ENCODE measurements at regions not wholly inside any gene's neighbourhood (a gene's known extent, or its start where the extent isn't known, plus 50 kb on each side); places are given as distances from the start of the nearest gene placed in this dataset.
"Not testable (repeated sequence)": the region's sequence is repeated elsewhere in the genome, so short reads cannot be mapped to it uniquely, and the experiment has no call there.

DNA sequence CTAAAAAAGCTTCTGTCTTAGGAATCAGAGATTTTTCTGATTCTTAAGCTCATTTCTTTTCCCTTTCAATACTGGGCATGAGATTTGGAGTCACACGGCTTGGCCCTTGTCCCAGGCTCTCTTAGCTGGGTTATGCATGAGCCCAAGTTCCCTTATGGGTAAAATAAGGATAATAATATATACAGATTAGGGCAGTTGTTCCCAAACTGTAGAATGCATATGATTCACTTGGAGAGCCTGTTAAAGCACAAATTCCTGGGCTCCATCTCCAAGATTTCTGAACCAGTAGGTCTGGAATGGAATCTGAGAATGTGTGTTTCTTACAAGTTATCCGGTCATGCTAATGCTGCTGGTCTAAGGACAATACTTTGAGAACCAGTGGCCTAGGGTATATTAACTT, 154.0 kb downstream of the REEP3 start:
- 81% methylated on average over 2 of the region's 2 CpGs for WGBS, 2 donors

DNA sequence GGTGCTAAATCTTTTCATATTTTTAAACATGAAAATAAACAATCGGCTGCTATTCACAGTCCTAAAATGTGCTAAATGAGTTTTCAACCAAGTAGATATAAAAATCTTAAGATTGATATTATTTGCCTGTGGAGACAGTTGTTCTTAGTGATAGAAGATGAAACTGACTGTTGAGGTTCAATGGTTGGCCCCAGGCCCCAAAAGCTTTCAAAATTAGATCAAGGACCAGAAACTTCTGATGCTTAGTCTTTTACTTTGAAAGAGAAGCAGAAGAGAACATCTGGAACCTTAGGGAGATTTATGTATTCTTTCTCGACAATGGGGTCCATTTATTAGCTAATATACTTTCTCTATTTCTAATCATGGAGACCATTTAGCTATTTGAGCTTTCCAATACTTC, 155.8 kb downstream of the REEP3 start:
- Histone ChIP-seq H3K27me3 (ENCODE audit: control insufficient read depth in 1 of 2, insufficient read depth in 2 of 2, low read length in 2 of 2) (no peaks in the 10 kb centered on the region), H3K9me3 (ENCODE audit: control insufficient read depth in 2 of 2, insufficient read depth in 1 of 2, low read depth in 1 of 2, low read length in 1 of 2) (no peaks in the 10 kb centered on the region), H3K36me3 (ENCODE audit: control insufficient read depth in 2 of 2, insufficient read depth in 2 of 2, low read length in 1 of 2) (no peaks in the 10 kb centered on the region), H3K4me3 (ENCODE audit: low read depth in 1 of 2, low read length in 2 of 2) (no peak overlapping the region), H3K27ac (ENCODE audit: low read depth in 2 of 2, low read length in 1 of 2) (no peak overlapping the region), H3K4me1 (ENCODE audit: control insufficient read depth in 2 of 2, insufficient read depth in 2 of 2, low read length in 1 of 2) (no peaks in the 10 kb centered on the region)
- WGBS, 2 donors: 74 to 75% methylated on average over 2 of the region's 2 CpGs

More for the DNA sequence above, 154.0 kb downstream of the REEP3 start:
- no peaks in the 10 kb centered on the region for H3K27me3 ChIP-seq (ENCODE audit: control insufficient read depth in 1 of 2, insufficient read depth in 2 of 2, low read length in 2 of 2)
- H3K4me1 ChIP-seq (ENCODE audit: control insufficient read depth in 2 of 2, insufficient read depth in 2 of 2, low read length in 1 of 2): no peaks in the 10 kb centered on the region
- H3K27ac ChIP-seq (ENCODE audit: low read depth in 2 of 2, low read length in 1 of 2): no peak overlapping the region
- H3K9me3 ChIP-seq (ENCODE audit: control insufficient read depth in 2 of 2, insufficient read depth in 1 of 2, low read depth in 1 of 2, low read length in 1 of 2): no peaks in the 10 kb centered on the region
- no peak overlapping the region for H3K4me3 ChIP-seq (ENCODE audit: low read depth in 1 of 2, low read length in 2 of 2)
- no peaks in the 10 kb centered on the region for H3K36me3 ChIP-seq (ENCODE audit: control insufficient read depth in 2 of 2, insufficient read depth in 2 of 2, low read length in 1 of 2)

DNA sequence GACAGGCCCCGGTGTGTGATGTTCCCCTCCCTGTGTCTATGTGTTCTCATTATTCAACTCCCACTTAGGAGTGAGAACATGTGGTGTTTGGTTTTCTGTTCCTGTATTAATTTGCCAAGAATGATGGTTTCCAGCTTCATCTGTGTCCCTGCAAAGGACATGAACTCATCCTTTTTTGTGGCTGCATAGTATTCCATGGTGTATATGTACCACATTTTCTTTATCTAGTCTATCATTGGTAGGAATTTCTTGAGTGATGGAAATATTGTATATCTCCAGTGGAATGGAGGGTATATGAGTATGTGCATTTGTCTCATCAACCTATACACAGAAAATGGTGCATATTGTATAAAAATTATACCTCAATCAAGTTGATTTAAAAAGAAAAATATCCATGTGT, 159.3 kb downstream of the REEP3 start:
- H3K4me3 ChIP-seq (ENCODE audit: low read depth in 1 of 2, low read length in 2 of 2); H3K36me3 ChIP-seq (ENCODE audit: control insufficient read depth in 2 of 2, insufficient read depth in 2 of 2, low read length in 1 of 2); H3K27ac ChIP-seq (ENCODE audit: low read depth in 2 of 2, low read length in 1 of 2); H3K4me1 ChIP-seq (ENCODE audit: control insufficient read depth in 2 of 2, insufficient read depth in 2 of 2, low read length in 1 of 2); H3K27me3 ChIP-seq (ENCODE audit: control insufficient read depth in 1 of 2, insufficient read depth in 2 of 2, low read length in 2 of 2); H3K9me3 ChIP-seq (ENCODE audit: control insufficient read depth in 2 of 2, insufficient read depth in 1 of 2, low read depth in 1 of 2, low read length in 1 of 2): not testable (repeated sequence)
- 94 to 95% methylated on average over 1 of the region's 1 CpG for WGBS, 2 donors

DNA sequence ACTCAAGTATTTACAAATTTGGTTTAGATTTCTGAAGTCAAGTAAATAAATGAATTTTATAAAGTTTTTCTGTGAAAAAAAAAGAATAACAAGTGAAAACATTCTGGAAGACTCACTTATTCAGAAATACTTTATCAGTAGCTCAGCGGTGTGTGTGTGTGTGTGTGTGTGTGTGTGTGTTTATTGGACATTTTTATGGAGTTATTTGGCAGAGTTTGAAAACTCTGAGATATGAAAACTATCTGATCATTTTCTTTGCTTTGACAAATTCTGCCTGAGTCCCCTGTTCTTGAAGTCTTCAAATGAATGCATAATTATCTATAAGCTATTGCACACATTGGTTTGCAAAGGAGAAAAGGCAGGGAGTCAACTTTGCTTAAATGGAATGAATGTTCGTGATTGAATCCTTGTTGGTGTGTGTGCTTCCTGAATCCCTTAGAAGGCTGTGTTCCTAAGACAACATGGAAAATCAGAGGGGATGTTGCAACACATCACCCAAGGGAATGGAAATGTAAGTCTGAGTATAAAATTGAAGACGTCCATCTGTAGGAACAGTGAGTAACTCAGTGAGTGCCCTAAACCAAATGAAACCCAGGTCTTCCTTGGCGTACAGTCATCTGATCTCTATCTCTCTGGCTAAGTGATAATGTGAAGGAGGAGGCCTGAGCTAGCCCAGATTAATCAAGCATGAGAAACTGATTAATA, 160.9 kb downstream of the REEP3 start:
- Histone ChIP-seq H3K27me3 (ENCODE audit: control insufficient read depth in 1 of 2, insufficient read depth in 2 of 2, low read length in 2 of 2) (no peaks in the 10 kb centered on the region), H3K9me3 (ENCODE audit: control insufficient read depth in 2 of 2, insufficient read depth in 1 of 2, low read depth in 1 of 2, low read length in 1 of 2) (no peaks in the 10 kb centered on the region), H3K4me1 (ENCODE audit: control insufficient read depth in 2 of 2, insufficient read depth in 2 of 2, low read length in 1 of 2) (no peaks in the 10 kb centered on the region), H3K27ac (ENCODE audit: low read depth in 2 of 2, low read length in 1 of 2) (no peak overlapping the region), H3K36me3 (ENCODE audit: control insufficient read depth in 2 of 2, insufficient read depth in 2 of 2, low read length in 1 of 2) (no peaks in the 10 kb centered on the region), H3K4me3 (ENCODE audit: low read depth in 1 of 2, low read length in 2 of 2) (no peak overlapping the region)
- WGBS, 2 donors: 61 to 63% methylated on average over 4 of the region's 4 CpGs

DNA sequence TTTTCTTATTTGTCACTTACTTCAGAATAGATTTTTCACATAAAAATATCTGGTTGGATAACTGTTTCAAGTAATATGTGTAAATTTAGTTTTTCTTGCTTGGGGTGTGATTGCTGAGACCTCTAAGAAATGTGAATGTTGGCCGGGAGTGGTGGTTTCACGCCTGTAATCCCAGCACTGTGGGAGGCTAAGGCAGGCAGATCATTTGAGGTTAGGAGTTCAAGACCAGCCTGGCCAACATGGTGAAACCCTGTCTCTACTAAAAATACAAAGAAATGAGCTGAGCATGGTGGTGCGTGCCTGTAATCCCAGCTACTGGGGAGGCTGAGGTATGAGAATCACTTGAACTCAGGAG, 161.5 kb downstream of the REEP3 start:
- H3K36me3 ChIP-seq (ENCODE audit: control insufficient read depth in 2 of 2, insufficient read depth in 2 of 2, low read length in 1 of 2); H3K9me3 ChIP-seq (ENCODE audit: control insufficient read depth in 2 of 2, insufficient read depth in 1 of 2, low read depth in 1 of 2, low read length in 1 of 2); H3K4me3 ChIP-seq (ENCODE audit: low read depth in 1 of 2, low read length in 2 of 2); H3K4me1 ChIP-seq (ENCODE audit: control insufficient read depth in 2 of 2, insufficient read depth in 2 of 2, low read length in 1 of 2); H3K27ac ChIP-seq (ENCODE audit: low read depth in 2 of 2, low read length in 1 of 2); H3K27me3 ChIP-seq (ENCODE audit: control insufficient read depth in 1 of 2, insufficient read depth in 2 of 2, low read length in 2 of 2): not testable (repeated sequence)
- WGBS, 2 donors: 82 to 84% methylated on average over 3 of the region's 3 CpGs

DNA sequence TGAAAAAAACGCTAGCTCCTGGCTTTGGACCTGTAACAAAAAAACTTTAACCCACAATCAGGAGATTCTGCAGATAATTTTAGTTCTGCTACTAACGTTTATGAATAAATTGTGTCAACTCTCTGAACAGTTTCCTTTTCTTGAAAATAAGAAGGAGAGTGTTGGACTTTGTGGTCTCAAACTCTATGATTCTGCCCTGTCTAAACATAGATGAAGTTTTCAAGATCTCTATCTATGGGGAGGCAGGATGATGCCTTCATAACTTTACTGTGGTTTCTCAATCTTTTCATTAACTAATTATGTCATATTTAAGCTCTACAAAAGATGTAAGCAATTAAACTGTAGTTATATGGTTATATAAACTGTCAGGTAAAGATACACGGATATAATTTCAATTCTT, 162.0 kb downstream of the REEP3 start:
- no peaks in the 10 kb centered on the region for H3K4me1 ChIP-seq (ENCODE audit: control insufficient read depth in 2 of 2, insufficient read depth in 2 of 2, low read length in 1 of 2)
- no peaks in the 10 kb centered on the region for H3K27me3 ChIP-seq (ENCODE audit: control insufficient read depth in 1 of 2, insufficient read depth in 2 of 2, low read length in 2 of 2)
- H3K9me3 ChIP-seq (ENCODE audit: control insufficient read depth in 2 of 2, insufficient read depth in 1 of 2, low read depth in 1 of 2, low read length in 1 of 2): no peaks in the 10 kb centered on the region
- no peak overlapping the region for H3K4me3 ChIP-seq (ENCODE audit: low read depth in 1 of 2, low read length in 2 of 2)
- WGBS, 2 donors: 70 to 78% methylated on average over 3 of the region's 3 CpGs
- H3K27ac ChIP-seq (ENCODE audit: low read depth in 2 of 2, low read length in 1 of 2): no peak overlapping the region
- H3K36me3 ChIP-seq (ENCODE audit: control insufficient read depth in 2 of 2, insufficient read depth in 2 of 2, low read length in 1 of 2): no peaks in the 10 kb centered on the region

DNA sequence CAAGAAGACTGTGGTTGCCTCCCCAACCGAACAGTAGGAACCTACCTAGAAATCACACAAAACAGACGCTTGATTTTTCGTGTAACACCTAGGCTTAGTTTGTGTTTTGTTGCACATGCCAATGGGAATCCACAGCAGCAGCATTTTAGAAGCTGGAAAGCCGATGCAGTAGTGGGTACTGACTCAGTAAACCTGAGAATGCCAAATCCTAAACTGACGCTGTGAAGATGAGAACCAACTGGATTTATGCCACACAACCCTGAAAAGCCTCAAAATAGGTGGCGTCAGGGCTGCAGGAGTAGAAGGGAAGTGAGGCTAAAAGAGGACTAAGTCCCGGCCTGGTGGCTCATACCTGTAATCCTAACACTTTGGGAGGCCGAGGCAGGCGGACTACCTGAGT, 162.5 kb downstream of the REEP3 start:
- 91 to 93% methylated on average over 9 of the region's 9 CpGs for WGBS, 2 donors

DNA sequence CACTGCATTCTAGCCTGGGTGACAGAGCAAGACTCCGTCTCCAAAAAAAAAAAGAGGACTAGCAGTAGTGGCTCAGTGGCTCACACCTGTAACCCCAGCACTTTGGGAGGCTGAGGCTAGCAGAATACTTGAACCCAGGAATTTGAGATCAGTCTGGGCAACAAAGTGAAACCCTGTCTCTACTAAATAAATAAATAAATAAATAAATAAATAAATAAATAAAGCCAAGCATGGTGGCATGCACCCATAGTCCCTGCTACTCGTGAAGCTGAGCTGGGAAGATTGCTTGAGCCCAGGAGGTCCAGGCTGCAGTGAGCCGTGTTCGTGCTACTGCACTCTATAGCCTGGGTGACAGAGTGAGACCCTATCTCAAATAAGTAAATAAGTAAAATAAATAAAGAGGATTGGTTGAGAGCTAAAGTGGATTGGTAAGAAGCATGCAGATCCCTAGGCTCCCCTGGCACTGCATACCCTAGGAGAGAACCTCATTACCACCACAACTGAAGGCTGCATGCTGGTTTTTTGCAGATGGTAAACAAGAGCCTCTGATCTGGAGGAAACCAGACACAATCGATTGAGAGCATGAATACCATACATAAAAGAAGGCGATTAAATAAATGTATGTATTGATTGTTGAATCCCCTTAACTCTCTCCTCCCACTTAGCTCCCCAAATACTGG, 163.2 kb downstream of the REEP3 start:
- H3K36me3 ChIP-seq (ENCODE audit: control insufficient read depth in 2 of 2, insufficient read depth in 2 of 2, low read length in 1 of 2): no peaks in the 10 kb centered on the region
- no peaks in the 10 kb centered on the region for H3K9me3 ChIP-seq (ENCODE audit: control insufficient read depth in 2 of 2, insufficient read depth in 1 of 2, low read depth in 1 of 2, low read length in 1 of 2)
- no peaks in the 10 kb centered on the region for H3K4me1 ChIP-seq (ENCODE audit: control insufficient read depth in 2 of 2, insufficient read depth in 2 of 2, low read length in 1 of 2)
- no peaks in the 10 kb centered on the region for H3K27me3 ChIP-seq (ENCODE audit: control insufficient read depth in 1 of 2, insufficient read depth in 2 of 2, low read length in 2 of 2)
- no peak overlapping the region for H3K27ac ChIP-seq (ENCODE audit: low read depth in 2 of 2, low read length in 1 of 2)
- no peak overlapping the region for H3K4me3 ChIP-seq (ENCODE audit: low read depth in 1 of 2, low read length in 2 of 2)
- 79 to 88% methylated on average over 6 of the region's 6 CpGs for WGBS, 2 donors

More for the DNA sequence above, 162.5 kb downstream of the REEP3 start:
- H3K27ac ChIP-seq (ENCODE audit: low read depth in 2 of 2, low read length in 1 of 2): no peak overlapping the region
- no peak overlapping the region for H3K4me3 ChIP-seq (ENCODE audit: low read depth in 1 of 2, low read length in 2 of 2)
- no peaks in the 10 kb centered on the region for H3K36me3 ChIP-seq (ENCODE audit: control insufficient read depth in 2 of 2, insufficient read depth in 2 of 2, low read length in 1 of 2)
- no peaks in the 10 kb centered on the region for H3K4me1 ChIP-seq (ENCODE audit: control insufficient read depth in 2 of 2, insufficient read depth in 2 of 2, low read length in 1 of 2)
- no peaks in the 10 kb centered on the region for H3K27me3 ChIP-seq (ENCODE audit: control insufficient read depth in 1 of 2, insufficient read depth in 2 of 2, low read length in 2 of 2)
- H3K9me3 ChIP-seq (ENCODE audit: control insufficient read depth in 2 of 2, insufficient read depth in 1 of 2, low read depth in 1 of 2, low read length in 1 of 2): no peaks in the 10 kb centered on the region

DNA sequence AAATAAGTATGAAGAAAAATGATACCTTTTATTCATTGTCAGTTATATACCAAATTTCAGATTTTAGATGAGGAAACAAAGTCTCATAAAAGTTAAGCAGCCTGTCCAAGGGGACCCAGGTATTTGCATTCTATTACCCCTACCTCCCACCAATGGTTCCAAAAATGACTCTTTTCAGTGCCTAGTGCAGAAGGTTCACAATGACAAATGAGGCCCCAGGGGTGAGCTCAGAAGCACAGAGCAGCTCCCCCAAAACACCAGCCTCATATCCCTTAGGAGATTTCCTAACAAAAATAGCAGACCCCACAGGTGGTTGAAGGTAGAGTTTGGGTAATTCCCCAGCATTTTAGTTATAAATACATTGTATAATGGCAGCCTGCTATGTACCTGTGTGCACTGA, 168.6 kb downstream of the REEP3 start:
- Histone ChIP-seq H3K9me3 (ENCODE audit: control insufficient read depth in 2 of 2, insufficient read depth in 1 of 2, low read depth in 1 of 2, low read length in 1 of 2) (no peaks in the 10 kb centered on the region), H3K27me3 (ENCODE audit: control insufficient read depth in 1 of 2, insufficient read depth in 2 of 2, low read length in 2 of 2) (no peaks in the 10 kb centered on the region), H3K36me3 (ENCODE audit: control insufficient read depth in 2 of 2, insufficient read depth in 2 of 2, low read length in 1 of 2) (no peaks in the 10 kb centered on the region), H3K27ac (ENCODE audit: low read depth in 2 of 2, low read length in 1 of 2) (no peak overlapping the region), H3K4me3 (ENCODE audit: low read depth in 1 of 2, low read length in 2 of 2) (no peak overlapping the region), H3K4me1 (ENCODE audit: control insufficient read depth in 2 of 2, insufficient read depth in 2 of 2, low read length in 1 of 2) (no peaks in the 10 kb centered on the region)

DNA sequence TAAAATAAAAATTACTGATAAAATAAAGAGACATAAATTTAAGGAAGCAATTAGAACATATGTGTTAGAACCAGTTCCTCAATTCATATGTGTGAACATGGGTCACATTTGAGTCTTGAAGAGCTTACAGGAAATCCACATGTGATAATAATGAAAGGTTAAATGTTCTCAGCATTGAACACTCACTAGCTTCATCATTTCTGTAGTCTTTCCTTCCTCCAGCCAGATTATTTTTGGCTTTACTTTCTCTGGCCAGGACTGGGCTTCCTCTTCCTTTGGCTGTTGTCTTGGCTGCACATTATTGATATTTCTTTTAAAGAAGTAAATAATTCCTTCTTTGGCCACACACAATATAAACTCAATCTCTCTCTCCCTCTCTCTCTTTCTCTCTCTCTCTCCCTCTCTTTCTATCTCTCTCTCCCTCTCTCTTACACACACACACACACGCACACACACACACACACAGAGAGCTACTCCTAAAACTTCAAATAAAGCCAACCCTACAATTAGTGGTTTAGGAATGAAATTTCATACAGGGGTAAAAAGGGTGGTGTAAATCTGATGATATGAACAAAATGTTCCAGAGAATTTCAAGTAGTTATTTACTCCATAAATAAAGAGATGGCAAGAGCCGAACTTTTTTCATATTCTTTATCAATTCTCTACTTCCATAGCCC, 171.2 kb downstream of the REEP3 start:
- Histone ChIP-seq H3K36me3 (ENCODE audit: control insufficient read depth in 2 of 2, insufficient read depth in 2 of 2, low read length in 1 of 2) (no peaks in the 10 kb centered on the region), H3K27me3 (ENCODE audit: control insufficient read depth in 1 of 2, insufficient read depth in 2 of 2, low read length in 2 of 2) (no peaks in the 10 kb centered on the region), H3K4me3 (ENCODE audit: low read depth in 1 of 2, low read length in 2 of 2) (no peak overlapping the region), H3K4me1 (ENCODE audit: control insufficient read depth in 2 of 2, insufficient read depth in 2 of 2, low read length in 1 of 2) (no peaks in the 10 kb centered on the region), H3K27ac (ENCODE audit: low read depth in 2 of 2, low read length in 1 of 2) (no peak overlapping the region), H3K9me3 (ENCODE audit: control insufficient read depth in 2 of 2, insufficient read depth in 1 of 2, low read depth in 1 of 2, low read length in 1 of 2) (no peaks in the 10 kb centered on the region)
- WGBS, 2 donors: 76 to 84% methylated on average over 2 of the region's 2 CpGs

Data from esophagus (tissue), 2 donors.